Right renal pelvis (tissue), 4 donors: ENCODE measurements at regions not wholly inside any gene's neighbourhood (a gene's known extent, or its start where the extent isn't known, plus 50 kb on each side); places are given as distances from the start of the nearest gene placed in this dataset.
"Not testable (repeated sequence)": the region's sequence is repeated elsewhere in the genome, so short reads cannot be mapped to it uniquely, and the experiment has no call there.

Experiments
- DNase-seq, 4 donors: peaks; one replicate each; pipeline ENCODE4 v3.0.0-alpha.2; 2013; ENCODE audit warnings: low read depth in 4 of 4, low spot score in 3 of 4, missing footprints in 1 of 4

DNA sequence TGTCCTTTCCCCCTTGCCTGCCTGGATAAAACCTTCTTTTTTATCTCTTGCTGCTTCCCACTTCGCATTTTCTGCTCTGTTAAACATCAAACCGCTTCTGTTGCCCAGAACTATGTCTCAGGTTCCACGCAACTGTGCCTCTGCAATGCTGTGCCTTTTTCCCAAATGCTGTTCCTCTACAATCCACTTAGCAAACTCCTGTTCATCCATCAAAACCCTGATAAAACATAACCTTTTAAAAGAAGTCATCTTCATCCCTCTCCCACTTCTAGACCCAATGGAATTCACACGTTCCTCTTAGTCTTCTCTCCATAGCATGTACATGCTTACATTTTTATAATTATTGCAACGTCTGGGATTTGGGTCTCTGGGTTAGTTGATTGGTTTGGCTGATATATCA, 111.9 kb upstream of the RRN3 start:
- not testable (repeated sequence) for DNase-seq

GRCh38 chr16:15204571-15204970, 110.5 kb upstream of the RRN3 start:
- DNase-seq = not testable (repeated sequence)

- DNase-seq = not testable (repeated sequence)
These were observed 98.7 kb upstream of the RRN3 start for GRCh38 chr16:15192813-15193212.

GRCh38 chr16:15192197-15192596, 98.1 kb upstream of the RRN3 start:
- not testable (repeated sequence) for DNase-seq

DNA sequence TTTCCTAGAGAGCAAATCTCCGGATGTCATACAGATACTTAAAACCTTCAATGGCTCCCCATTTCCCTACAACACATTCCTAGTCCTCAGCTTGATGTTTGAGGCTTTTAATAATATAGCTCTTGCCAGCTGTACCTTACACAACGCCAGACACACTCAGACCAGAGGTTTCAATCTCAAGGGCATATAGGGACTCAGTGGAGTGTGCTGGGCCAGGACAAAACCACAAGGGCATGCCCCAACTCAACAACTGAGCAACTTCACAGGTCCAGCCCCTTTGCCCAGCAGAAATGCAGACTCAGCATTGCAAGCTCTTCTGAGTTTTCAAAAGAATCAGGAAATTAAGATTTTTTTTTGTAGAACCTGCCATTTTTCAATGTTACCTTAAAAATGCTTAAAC, 95.4 kb upstream of the RRN3 start:
- DNase-seq = not testable (repeated sequence)
